ENCODE measurements at regions not wholly inside any gene's neighbourhood (a gene's known extent, or its start where the extent isn't known, plus 50 kb on each side); places are given as distances from the start of the nearest gene placed in this dataset.
"Not testable (repeated sequence)": the region's sequence is repeated elsewhere in the genome, so short reads cannot be mapped to it uniquely, and the experiment has no call there.

- no peak for DNase-seq
Measured at GRCh38 chr18:78495550-78495949, 484.1 kb upstream of the SALL3 start.

- DNase-seq: no peak
Measured at GRCh38 chr18:78496079-78496478, 483.5 kb upstream of the SALL3 start.

- no peak for DNase-seq
Measured at GRCh38 chr18:78497641-78498040, 482.0 kb upstream of the SALL3 start.

GRCh38 chr18:78499586-78499985, 480.0 kb upstream of the SALL3 start:
- no peak for DNase-seq

GRCh38 chr18:78501251-78501650, 478.4 kb upstream of the SALL3 start:
- no peak for DNase-seq

GRCh38 chr18:78503129-78503528, 476.5 kb upstream of the SALL3 start:
- DNase-seq: no peak

- DNase-seq: no peak
Measured at GRCh38 chr18:78505851-78506461, 473.7 kb upstream of the SALL3 start.

- DNase-seq: no peak
Measured at GRCh38 chr18:78507217-78507616, 472.4 kb upstream of the SALL3 start.

- DNase-seq: not testable (repeated sequence)
Measured at GRCh38 chr18:78508228-78508824, 471.3 kb upstream of the SALL3 start.

- no peak for DNase-seq
Measured at GRCh38 chr18:78510091-78510490, 469.5 kb upstream of the SALL3 start.

- no peak for DNase-seq
Measured at GRCh38 chr18:78510636-78511035, 469.0 kb upstream of the SALL3 start.

GRCh38 chr18:78511666-78512601, 467.7 kb upstream of the SALL3 start:
- DNase-seq: no peak

- DNase-seq: no peak
Measured at GRCh38 chr18:78514910-78515670, 464.5 kb upstream of the SALL3 start.

GRCh38 chr18:78517328-78517727, 462.3 kb upstream of the SALL3 start:
- no peak for DNase-seq

- no peak for DNase-seq
Measured at GRCh38 chr18:78517973-78518372, 461.6 kb upstream of the SALL3 start.

GRCh38 chr18:78518805-78519204, 460.8 kb upstream of the SALL3 start:
- no peak for DNase-seq

- no peak for DNase-seq
Measured at GRCh38 chr18:78519394-78520062, 460.1 kb upstream of the SALL3 start.

GRCh38 chr18:78521136-78521535, 458.5 kb upstream of the SALL3 start:
- DNase-seq: no peak

GRCh38 chr18:78521744-78522143, 457.9 kb upstream of the SALL3 start:
- no peak for DNase-seq

- no peak for DNase-seq
Measured at GRCh38 chr18:78522507-78522906, 457.1 kb upstream of the SALL3 start.

GRCh38 chr18:78523850-78524249, 455.8 kb upstream of the SALL3 start:
- no peak for DNase-seq

GRCh38 chr18:78525366-78526111, 454.1 kb upstream of the SALL3 start:
- DNase-seq: no peak

Measured in T1000 (cell line).